PC-9 (cell line): ENCODE measurements at regions not wholly inside any gene's neighbourhood (a gene's known extent, or its start where the extent isn't known, plus 50 kb on each side); places are given as distances from the start of the nearest gene placed in this dataset.

Experiments used
- CTCF ChIP-seq: fragments of 200-600 bp; sonication (generic); conservative IDR thresholded peaks from 2 replicates; pipeline ENCODE4 v1.6.1; 2017; ENCODE audit warnings: mixed run types, antibody characterized with exemption, mild to moderate bottlenecking, moderate library complexity
- EZH2 ChIP-seq: fragments of 200-600 bp; sonication (generic); IDR thresholded peaks from 2 replicates; pipeline ENCODE4 v1.8.0; 2017; ENCODE audit warnings: antibody characterized with exemption, low read depth

GRCh38 chr17:33955461-33955860, 299.6 kb upstream of the CCL2 start:
- TF ChIP-seq CTCF = no peak
- no peak for TF ChIP-seq EZH2
